ENCODE measurements at regions not wholly inside any gene's neighbourhood (a gene's known extent, or its start where the extent isn't known, plus 50 kb on each side); places are given as distances from the start of the nearest gene placed in this dataset.
"Not testable (repeated sequence)": the region's sequence is repeated elsewhere in the genome, so short reads cannot be mapped to it uniquely, and the experiment has no call there.

DNA sequence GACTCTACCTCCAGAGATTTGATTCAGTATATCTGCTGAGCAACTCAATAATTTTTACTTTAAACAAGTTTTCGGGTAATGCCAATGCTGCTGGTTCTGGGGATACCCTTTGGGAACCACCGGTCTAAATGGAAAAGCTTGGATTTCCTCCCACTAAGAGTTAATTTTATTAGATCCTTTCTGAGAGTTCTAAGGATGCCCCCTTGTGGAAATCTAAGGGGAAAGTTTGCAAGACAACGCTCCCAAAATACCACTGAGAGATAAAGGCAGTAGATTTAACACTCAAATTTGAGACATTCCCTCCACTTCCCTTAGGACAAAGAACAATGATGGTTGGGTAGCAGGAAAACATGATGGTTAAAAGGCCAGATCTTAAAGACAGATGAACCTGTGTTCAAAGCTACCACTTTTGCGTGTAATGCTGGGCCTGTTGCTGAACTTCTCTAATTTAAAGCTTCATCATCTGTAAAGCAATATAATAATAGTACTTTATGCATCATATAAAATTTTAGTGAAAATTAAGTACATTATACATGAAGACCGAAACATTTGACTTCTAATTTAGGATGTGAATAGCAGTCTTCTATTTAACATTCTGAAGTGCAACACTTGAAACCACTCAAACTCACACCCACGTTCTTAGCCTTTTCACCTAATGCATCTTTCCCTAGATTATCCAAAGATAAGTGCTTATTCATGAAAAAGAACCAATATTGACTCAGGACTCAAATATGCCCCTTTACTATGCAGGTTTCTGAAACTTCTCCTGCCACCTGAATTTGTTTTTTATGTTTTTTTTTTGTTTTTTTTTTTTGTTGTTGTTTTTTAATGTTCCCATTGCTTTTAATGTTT, 110.1 kb upstream of the LUZP2 start:
- intact Hi-C loops (cut with micrococcal nuclease) = no loop called here
- H3K9me3 Mint-ChIP-seq = no peaks in the 10 kb centered on the region
- no peaks in the 10 kb centered on the region for H3K27me3 Mint-ChIP-seq
- H3K27ac Mint-ChIP-seq = no peak overlapping the region
- H3K4me3 Mint-ChIP-seq = no peak overlapping the region
- no peaks in the 10 kb centered on the region for H3K4me1 Mint-ChIP-seq
- H3K36me3 Mint-ChIP-seq (ENCODE audit: low read depth) = no peaks in the 10 kb centered on the region
- DNase-seq = no peak

GRCh38 chr11:24389575-24389974, 107.3 kb upstream of the LUZP2 start:
- Mint-ChIP-seq H3K9me3 (no peaks in the 10 kb centered on the region), H3K4me1 (no peaks in the 10 kb centered on the region), H3K4me3 (no peak overlapping the region), H3K27me3 (no peaks in the 10 kb centered on the region), H3K27ac (no peak overlapping the region), H3K36me3 (ENCODE audit: low read depth) (no peaks in the 10 kb centered on the region)
- intact Hi-C loops (cut with micrococcal nuclease) = no loop called here
- no peak for DNase-seq

DNA sequence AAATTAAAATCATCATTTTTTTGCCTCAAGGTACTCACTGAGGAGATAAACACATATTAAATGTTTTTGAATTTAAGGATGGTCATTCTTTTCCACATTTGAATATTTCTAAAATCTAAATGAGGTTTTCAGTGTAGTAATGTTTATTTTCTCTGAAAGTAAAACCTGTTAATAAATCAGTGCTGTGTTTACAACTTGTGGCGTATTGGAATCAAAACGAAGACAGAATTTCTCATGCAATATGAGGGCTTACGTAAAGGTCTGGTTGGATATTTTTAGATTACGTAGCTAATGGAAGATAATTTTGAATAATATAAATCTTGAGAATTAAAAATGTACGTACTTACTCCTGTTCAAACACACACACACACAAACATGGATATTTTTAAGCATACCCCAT, 106.8 kb upstream of the LUZP2 start:
- no peak overlapping the region for H3K4me3 Mint-ChIP-seq
- H3K27ac Mint-ChIP-seq = no peak overlapping the region
- H3K9me3 Mint-ChIP-seq = no peaks in the 10 kb centered on the region
- H3K4me1 Mint-ChIP-seq = no peaks in the 10 kb centered on the region
- no peak for DNase-seq
- no peaks in the 10 kb centered on the region for H3K27me3 Mint-ChIP-seq
- intact Hi-C loops (cut with micrococcal nuclease) = no loop called here
- no peaks in the 10 kb centered on the region for H3K36me3 Mint-ChIP-seq (ENCODE audit: low read depth)

- H3K36me3 Mint-ChIP-seq (ENCODE audit: low read depth) = no peaks in the 10 kb centered on the region
- no peak overlapping the region for H3K27ac Mint-ChIP-seq
- intact Hi-C loops (cut with micrococcal nuclease) = no loop called here
- H3K4me1 Mint-ChIP-seq = no peaks in the 10 kb centered on the region
- H3K27me3 Mint-ChIP-seq = no peaks in the 10 kb centered on the region
- no peaks in the 10 kb centered on the region for H3K9me3 Mint-ChIP-seq
- DNase-seq = no peak
- H3K4me3 Mint-ChIP-seq = no peak overlapping the region
Observed at GRCh38 chr11:24390762-24391161, 106.1 kb upstream of the LUZP2 start.

DNA sequence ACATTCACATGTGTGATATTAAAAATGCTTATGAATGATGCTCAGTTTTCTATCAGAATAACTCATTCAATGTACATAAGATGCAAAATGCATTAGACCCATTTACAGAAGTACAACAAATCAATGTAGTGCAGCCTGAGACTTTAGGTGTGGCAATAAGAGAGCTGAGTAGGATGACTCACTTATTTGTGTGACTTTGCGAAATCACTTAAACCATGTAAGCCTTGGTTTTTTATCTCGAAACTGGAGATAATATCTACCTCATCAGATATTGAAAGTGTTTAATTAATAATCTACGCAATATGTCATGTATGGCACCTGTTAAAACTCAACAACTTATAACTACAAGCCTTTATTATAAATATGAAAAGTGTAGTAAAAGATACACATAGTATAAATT, 105.7 kb upstream of the LUZP2 start:
- Mint-ChIP-seq H3K27me3 (no peaks in the 10 kb centered on the region), H3K27ac (no peak overlapping the region), H3K4me1 (no peaks in the 10 kb centered on the region), H3K4me3 (no peak overlapping the region), H3K9me3 (no peaks in the 10 kb centered on the region), H3K36me3 (ENCODE audit: low read depth) (no peaks in the 10 kb centered on the region)
- intact Hi-C loops (cut with micrococcal nuclease) = no loop called here
- DNase-seq = no peak

DNA sequence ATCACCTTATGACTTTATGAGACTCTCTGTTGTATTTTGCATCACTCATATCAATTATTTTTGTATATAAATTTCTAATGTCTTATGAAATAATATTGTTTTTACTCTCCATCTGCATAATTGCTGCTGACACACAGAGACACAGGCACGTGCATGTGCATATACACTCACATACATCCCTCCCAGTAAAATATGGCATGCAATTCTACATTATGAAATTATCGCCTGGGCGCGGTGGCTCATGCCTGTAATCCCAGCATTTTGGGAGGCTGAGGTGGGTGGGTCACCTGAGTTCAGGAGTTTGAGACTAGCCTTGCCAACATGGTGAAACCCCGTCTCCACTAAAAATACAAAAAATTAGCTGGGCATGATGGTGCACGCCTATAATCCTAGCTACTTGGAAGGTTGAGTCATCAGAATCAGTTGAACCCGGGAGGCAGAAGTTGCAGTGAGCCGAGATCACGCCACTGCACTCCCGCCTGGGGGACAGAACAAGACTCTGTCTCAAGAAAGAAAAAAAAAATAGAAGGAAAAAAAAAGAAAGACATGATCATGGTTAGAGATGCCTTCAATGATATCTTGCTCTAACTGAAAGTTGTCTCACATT, 96.7 kb upstream of the LUZP2 start:
- no peaks in the 10 kb centered on the region for H3K36me3 Mint-ChIP-seq (ENCODE audit: low read depth)
- H3K27ac Mint-ChIP-seq = no peak overlapping the region
- H3K4me3 Mint-ChIP-seq = no peak overlapping the region
- H3K9me3 Mint-ChIP-seq = peaks cover 13% of the 10 kb centered on the region
- intact Hi-C loops (cut with micrococcal nuclease) = no loop called here
- DNase-seq = no peak
- no peaks in the 10 kb centered on the region for H3K27me3 Mint-ChIP-seq
- no peaks in the 10 kb centered on the region for H3K4me1 Mint-ChIP-seq

- no peaks in the 10 kb centered on the region for H3K27me3 Mint-ChIP-seq
- H3K36me3 Mint-ChIP-seq (ENCODE audit: low read depth) = no peaks in the 10 kb centered on the region
- H3K27ac Mint-ChIP-seq = no peak overlapping the region
- intact Hi-C loops (cut with micrococcal nuclease) = no loop called here
- DNase-seq = no peak
- no peak overlapping the region for H3K4me3 Mint-ChIP-seq
- H3K4me1 Mint-ChIP-seq = no peaks in the 10 kb centered on the region
- H3K9me3 Mint-ChIP-seq = peaks cover 14% of the 10 kb centered on the region
Observed at GRCh38 chr11:24406389-24406788, 90.5 kb upstream of the LUZP2 start.

DNA sequence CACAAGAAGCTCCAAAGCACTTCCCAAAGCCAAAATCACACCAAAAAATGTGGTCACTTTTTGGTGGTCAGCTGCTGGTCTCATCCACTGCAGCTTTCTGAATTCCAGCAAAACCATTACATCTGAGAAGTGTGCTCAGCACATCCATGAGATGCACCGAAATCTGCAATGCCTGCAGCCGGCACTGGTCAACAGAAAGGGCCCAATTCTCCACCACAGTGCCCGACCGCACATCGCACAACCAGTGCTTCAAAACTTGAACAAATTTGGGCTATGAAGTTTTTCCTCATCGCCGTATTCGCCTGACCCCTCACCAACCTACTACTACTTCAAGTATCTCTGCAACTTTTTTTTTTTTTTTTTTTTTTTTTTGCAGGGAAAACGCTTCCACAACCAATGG, 89.9 kb upstream of the LUZP2 start:
- DNase-seq = no peak
- intact Hi-C loops (cut with micrococcal nuclease) = no loop called here
- Mint-ChIP-seq H3K4me3 (no peak overlapping the region), H3K4me1 (no peaks in the 10 kb centered on the region), H3K27ac (no peak overlapping the region), H3K9me3 (peaks cover 14% of the 10 kb centered on the region), H3K27me3 (no peaks in the 10 kb centered on the region), H3K36me3 (ENCODE audit: low read depth) (no peaks in the 10 kb centered on the region)

GRCh38 chr11:24407733-24408132, 89.1 kb upstream of the LUZP2 start:
- no peaks in the 10 kb centered on the region for H3K4me1 Mint-ChIP-seq
- intact Hi-C loops (cut with micrococcal nuclease) = no loop called here
- H3K27me3 Mint-ChIP-seq = no peaks in the 10 kb centered on the region
- H3K9me3 Mint-ChIP-seq = peaks cover 14% of the 10 kb centered on the region
- H3K27ac Mint-ChIP-seq = no peak overlapping the region
- no peak overlapping the region for H3K4me3 Mint-ChIP-seq
- no peak for DNase-seq
- H3K36me3 Mint-ChIP-seq (ENCODE audit: low read depth) = no peaks in the 10 kb centered on the region

GRCh38 chr11:24408202-24408601, 88.7 kb upstream of the LUZP2 start:
- peaks cover 14% of the 10 kb centered on the region for H3K9me3 Mint-ChIP-seq
- DNase-seq = no peak
- H3K27me3 Mint-ChIP-seq = no peaks in the 10 kb centered on the region
- H3K4me3 Mint-ChIP-seq = no peak overlapping the region
- H3K36me3 Mint-ChIP-seq (ENCODE audit: low read depth) = no peaks in the 10 kb centered on the region
- intact Hi-C loops (cut with micrococcal nuclease) = no loop called here
- H3K4me1 Mint-ChIP-seq = no peaks in the 10 kb centered on the region
- no peak overlapping the region for H3K27ac Mint-ChIP-seq

DNA sequence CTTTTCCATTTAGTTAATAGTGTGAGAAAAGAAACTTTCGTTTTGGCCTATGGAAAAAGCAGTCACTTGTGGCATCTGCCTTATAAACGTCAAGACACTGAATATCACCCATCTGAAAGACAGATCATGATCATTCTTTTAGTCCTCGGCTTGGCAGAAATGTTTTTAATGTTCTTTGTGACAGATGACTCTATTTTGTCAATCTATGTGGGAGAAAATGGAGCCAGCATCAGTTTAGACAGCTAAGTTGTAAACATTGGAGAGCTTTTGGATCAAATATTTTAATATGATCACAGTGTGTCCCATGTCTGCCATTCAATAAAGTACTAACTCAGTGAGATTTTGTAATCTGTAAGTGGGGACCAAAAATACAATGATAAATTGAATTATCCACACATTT, 85.1 kb upstream of the LUZP2 start:
- H3K4me1 Mint-ChIP-seq = no peaks in the 10 kb centered on the region
- H3K9me3 Mint-ChIP-seq = no peaks in the 10 kb centered on the region
- no peak for DNase-seq
- intact Hi-C loops (cut with micrococcal nuclease) = no loop called here
- no peaks in the 10 kb centered on the region for H3K27me3 Mint-ChIP-seq
- no peaks in the 10 kb centered on the region for H3K36me3 Mint-ChIP-seq (ENCODE audit: low read depth)
- H3K27ac Mint-ChIP-seq = no peak overlapping the region
- no peak overlapping the region for H3K4me3 Mint-ChIP-seq

DNA sequence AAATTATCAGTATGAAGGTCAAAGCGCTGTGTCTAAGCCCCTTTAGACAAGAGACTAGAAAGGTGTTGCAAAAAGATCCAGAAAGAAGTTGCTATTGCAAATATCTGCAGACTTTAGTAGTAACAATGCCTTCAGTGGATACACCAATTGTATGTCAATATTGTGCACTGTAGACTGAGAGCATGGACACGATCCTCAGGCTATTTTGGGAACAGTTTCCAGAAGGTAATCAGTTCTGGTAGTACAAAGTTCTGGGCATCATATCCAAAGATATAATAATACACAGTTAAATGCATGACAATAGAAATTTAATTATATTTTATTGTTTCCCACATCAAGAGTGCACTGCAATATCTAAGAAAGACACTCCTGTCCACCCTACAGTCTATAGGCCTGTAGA, 84.1 kb upstream of the LUZP2 start:
- DNase-seq = no peak
- Mint-ChIP-seq H3K4me1 (no peaks in the 10 kb centered on the region), H3K9me3 (no peaks in the 10 kb centered on the region), H3K27me3 (no peaks in the 10 kb centered on the region), H3K4me3 (no peak overlapping the region), H3K27ac (no peak overlapping the region), H3K36me3 (ENCODE audit: low read depth) (no peaks in the 10 kb centered on the region)
- intact Hi-C loops (cut with micrococcal nuclease) = no loop called here

DNA sequence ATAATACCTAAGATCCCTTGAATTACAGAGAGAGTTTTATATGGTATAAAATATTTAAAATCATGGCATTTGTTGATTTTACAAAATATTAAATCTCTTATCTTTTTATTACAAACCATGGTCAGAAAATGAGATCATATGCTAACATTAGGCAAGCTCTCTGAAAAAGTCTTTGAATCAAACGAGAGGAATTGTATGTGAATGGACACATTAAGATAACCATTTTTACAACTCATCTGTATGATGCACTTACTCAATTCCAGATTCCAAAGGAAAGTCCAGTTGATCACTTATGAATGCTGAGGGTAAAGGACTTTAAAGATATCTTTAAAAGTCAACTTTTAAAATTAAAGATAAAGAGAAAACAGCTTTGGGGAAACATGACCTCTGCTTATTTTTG, 83.5 kb upstream of the LUZP2 start:
- H3K4me3 Mint-ChIP-seq = no peak overlapping the region
- H3K36me3 Mint-ChIP-seq (ENCODE audit: low read depth) = no peaks in the 10 kb centered on the region

DNA sequence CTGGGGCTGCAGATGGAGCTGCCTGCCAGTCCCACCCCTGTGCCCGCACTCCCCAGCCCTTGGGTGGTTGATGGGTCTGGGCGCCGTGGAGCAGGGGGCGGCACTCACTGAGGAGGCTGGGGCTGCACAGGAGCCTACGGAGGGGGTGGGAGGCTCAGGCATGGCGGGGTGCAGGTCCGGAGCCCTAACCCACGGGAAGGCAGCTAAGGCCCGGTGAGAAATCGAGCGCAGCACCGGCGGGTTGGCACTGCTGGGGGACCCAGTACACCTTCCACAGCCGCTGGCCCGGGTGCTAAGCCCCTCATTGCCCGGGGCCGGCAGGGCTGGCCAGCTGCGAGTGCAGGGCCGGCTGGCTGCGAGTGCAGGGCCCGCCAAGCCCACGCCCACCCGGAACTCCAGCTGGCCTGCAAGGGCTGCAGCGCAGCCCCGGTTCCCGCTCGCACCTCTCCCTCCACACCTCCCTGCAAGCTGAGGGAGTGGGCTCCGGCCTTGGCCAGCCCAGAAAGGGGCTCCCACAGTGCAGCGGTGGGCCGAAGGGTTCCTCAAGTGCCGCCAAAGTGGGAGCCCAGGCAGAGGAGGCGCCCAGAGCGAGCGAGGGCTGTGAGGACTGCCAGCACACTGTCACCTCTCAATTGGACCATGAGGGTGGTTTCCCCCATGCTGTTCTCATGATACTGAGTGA, 80.8 kb upstream of the LUZP2 start:
- DNase-seq; H3K4me1 Mint-ChIP-seq; H3K27me3 Mint-ChIP-seq; H3K27ac Mint-ChIP-seq; intact Hi-C loops (cut with micrococcal nuclease); H3K36me3 Mint-ChIP-seq (ENCODE audit: low read depth); H3K4me3 Mint-ChIP-seq; H3K9me3 Mint-ChIP-seq: not testable (repeated sequence)

More for the DNA sequence above, 83.5 kb upstream of the LUZP2 start:
- intact Hi-C loops (cut with micrococcal nuclease) = no loop called here
- no peaks in the 10 kb centered on the region for H3K9me3 Mint-ChIP-seq
- DNase-seq = no peak
- no peaks in the 10 kb centered on the region for H3K27me3 Mint-ChIP-seq
- H3K4me1 Mint-ChIP-seq = no peaks in the 10 kb centered on the region
- no peak overlapping the region for H3K27ac Mint-ChIP-seq
